ENCODE measurements at regions not wholly inside any gene's neighbourhood (a gene's known extent, or its start where the extent isn't known, plus 50 kb on each side); places are given as distances from the start of the nearest gene placed in this dataset.

- POLR2A ChIA-PET, result no interaction called here
These were observed 276.7 kb downstream of the PCDH7 start for GRCh38 chr4:30996841-30997240.

GRCh38 chr4:31005037-31005436 lies 284.9 kb downstream of the PCDH7 start:
- DNase-seq (no peak), ATAC-seq (ENCODE audit: poor library complexity) (no peak)
- H3K36me3 Mint-ChIP-seq (ENCODE audit: low read depth), result no peaks in the 10 kb centered on the region
- no peak overlapping the region for H3K4me3 ChIP-seq (ENCODE audit: low read length)
- no peaks in the 10 kb centered on the region for H3K36me3 ChIP-seq (ENCODE audit: insufficient read depth, low read length)
- H3K27ac Mint-ChIP-seq, result no peak overlapping the region
- intact Hi-C loops (cut with DNase I, micrococcal nuclease), result no loop called here
- H3K9me3 Mint-ChIP-seq, result peaks cover 2% of the 10 kb centered on the region
- H3K27ac ChIP-seq (ENCODE audit: low read depth in 1 of 2, low read length in 2 of 2), result no peak overlapping the region
- no peak for TF ChIP-seq CTCF (IDR thresholded peaks at IDR 0.05)
- H3K4me1 ChIP-seq (ENCODE audit: insufficient read depth, low read length), result no peaks in the 10 kb centered on the region
- H3K27me3 Mint-ChIP-seq, result no peaks in the 10 kb centered on the region
- POLR2A ChIA-PET, result no interaction called here
- no peaks in the 10 kb centered on the region for H3K4me1 Mint-ChIP-seq (ENCODE audit: low read depth)
- no peaks in the 10 kb centered on the region for H3K27me3 ChIP-seq (ENCODE audit: control insufficient read depth in 1 of 2, insufficient read depth in 2 of 2, low read length in 2 of 2)
- H3K9me3 ChIP-seq (ENCODE audit: control insufficient read depth in 1 of 2, insufficient read depth in 1 of 2, low read length in 2 of 2), result peaks cover 0 to 7% of the 10 kb centered on the region in 2 experiments
- H3K4me3 Mint-ChIP-seq, result no peak overlapping the region
- CTCF ChIA-PET, result no interaction called here

More at GRCh38 chr4:30996841-30997240, 276.7 kb downstream of the PCDH7 start:
- Histone ChIP-seq H3K27ac (ENCODE audit: low read depth in 1 of 2, low read length in 2 of 2) (no peak overlapping the region), H3K36me3 (ENCODE audit: insufficient read depth, low read length) (no peaks in the 10 kb centered on the region), H3K27me3 (ENCODE audit: control insufficient read depth in 1 of 2, insufficient read depth in 2 of 2, low read length in 2 of 2) (no peaks in the 10 kb centered on the region), H3K4me1 (ENCODE audit: insufficient read depth, low read length) (no peaks in the 10 kb centered on the region), H3K4me3 (ENCODE audit: low read length) (no peak overlapping the region), H3K9me3 (ENCODE audit: control insufficient read depth in 1 of 2, insufficient read depth in 1 of 2, low read length in 2 of 2) (no peaks in the 10 kb centered on the region)
- CTCF ChIA-PET, result no interaction called here
- Mint-ChIP-seq H3K4me3 (no peak overlapping the region), H3K9me3 (peaks cover 11% of the 10 kb centered on the region), H3K4me1 (ENCODE audit: low read depth) (no peaks in the 10 kb centered on the region), H3K27ac (no peak overlapping the region), H3K27me3 (no peaks in the 10 kb centered on the region), H3K36me3 (ENCODE audit: low read depth) (no peaks in the 10 kb centered on the region)
- DNase-seq (no peak), ATAC-seq (ENCODE audit: poor library complexity) (no peak)
- no peak for TF ChIP-seq CTCF (IDR thresholded peaks at IDR 0.05)
- intact Hi-C loops (cut with DNase I, micrococcal nuclease), result no loop called here

GRCh38 chr4:31007858-31008257 lies 287.7 kb downstream of the PCDH7 start:
- DNase-seq, result no peak
- peaks cover 0 to 7% of the 10 kb centered on the region in 2 experiments for H3K9me3 ChIP-seq (ENCODE audit: control insufficient read depth in 1 of 2, insufficient read depth in 1 of 2, low read length in 2 of 2)
- no peaks in the 10 kb centered on the region for H3K27me3 ChIP-seq (ENCODE audit: control insufficient read depth in 1 of 2, insufficient read depth in 2 of 2, low read length in 2 of 2)
- no peaks in the 10 kb centered on the region for H3K36me3 Mint-ChIP-seq (ENCODE audit: low read depth)
- no peak overlapping the region for H3K27ac Mint-ChIP-seq
- H3K36me3 ChIP-seq (ENCODE audit: insufficient read depth, low read length), result no peaks in the 10 kb centered on the region
- H3K4me3 Mint-ChIP-seq, result no peak overlapping the region
- peaks cover 2% of the 10 kb centered on the region for H3K9me3 Mint-ChIP-seq
- H3K4me1 Mint-ChIP-seq (ENCODE audit: low read depth), result no peaks in the 10 kb centered on the region
- CTCF ChIA-PET, result no interaction called here
- POLR2A ChIA-PET, result no interaction called here
- no peak overlapping the region for H3K27ac ChIP-seq (ENCODE audit: low read depth in 1 of 2, low read length in 2 of 2)
- intact Hi-C loops (cut with DNase I, micrococcal nuclease), result no loop called here
- H3K4me1 ChIP-seq (ENCODE audit: insufficient read depth, low read length), result no peaks in the 10 kb centered on the region
- H3K27me3 Mint-ChIP-seq, result no peaks in the 10 kb centered on the region
- no peak for TF ChIP-seq CTCF (IDR thresholded peaks at IDR 0.05)
- H3K4me3 ChIP-seq (ENCODE audit: low read length), result no peak overlapping the region
- ATAC-seq (ENCODE audit: poor library complexity), result no peak
